ENCODE measurements at regions not wholly inside any gene's neighbourhood (a gene's known extent, or its start where the extent isn't known, plus 50 kb on each side); places are given as distances from the start of the nearest gene placed in this dataset.

DNA sequence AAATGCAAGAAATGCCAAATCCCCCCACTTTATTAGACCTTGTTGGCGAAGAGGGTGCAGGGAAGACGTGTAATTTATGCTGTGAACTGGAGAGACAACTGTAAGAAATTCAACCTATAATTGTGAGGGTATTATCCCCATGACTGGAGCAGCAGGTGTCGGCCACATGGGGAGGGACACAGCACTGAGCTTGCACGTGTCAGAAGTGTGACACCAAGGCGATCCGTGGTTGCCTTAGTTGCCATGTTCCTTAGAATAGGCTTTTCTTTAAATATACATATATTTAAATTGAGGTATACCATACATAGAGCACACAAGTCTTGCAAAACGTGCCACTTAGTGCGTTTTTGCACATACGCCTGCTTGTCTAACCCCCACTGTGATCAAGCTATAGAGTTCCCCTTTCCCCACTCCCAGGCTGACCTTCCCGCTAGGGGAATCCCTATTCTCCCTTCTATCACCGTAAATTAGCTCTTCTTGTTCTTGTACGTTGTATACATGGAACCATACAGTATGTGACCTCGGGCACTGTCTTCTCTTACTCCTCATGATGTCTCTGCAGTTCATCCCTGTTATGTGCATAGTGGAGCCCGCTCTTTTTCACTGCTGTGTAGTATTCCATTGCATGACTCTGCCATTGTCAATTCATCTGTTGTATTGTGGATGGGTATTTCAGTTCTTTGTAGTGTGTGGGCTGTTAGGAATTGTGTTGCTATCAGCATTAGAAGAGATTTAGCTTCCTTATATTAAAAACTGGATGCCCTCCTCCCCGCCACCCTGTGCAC lies 81.6 kb upstream of the PMEPA1 start:
- H3K4me3 ChIP-seq, result no peak overlapping the region
- H3K27me3 ChIP-seq, result no peaks in the 10 kb centered on the region
- no peaks in the 10 kb centered on the region for H3K9me3 ChIP-seq (replicated peaks)
- no peak overlapping the region for H3K27ac ChIP-seq
- no peaks in the 10 kb centered on the region for H3K36me3 ChIP-seq
- peaks cover 59% of the 10 kb centered on the region for H3K4me1 ChIP-seq
- DNase-seq, result no peak

DNA sequence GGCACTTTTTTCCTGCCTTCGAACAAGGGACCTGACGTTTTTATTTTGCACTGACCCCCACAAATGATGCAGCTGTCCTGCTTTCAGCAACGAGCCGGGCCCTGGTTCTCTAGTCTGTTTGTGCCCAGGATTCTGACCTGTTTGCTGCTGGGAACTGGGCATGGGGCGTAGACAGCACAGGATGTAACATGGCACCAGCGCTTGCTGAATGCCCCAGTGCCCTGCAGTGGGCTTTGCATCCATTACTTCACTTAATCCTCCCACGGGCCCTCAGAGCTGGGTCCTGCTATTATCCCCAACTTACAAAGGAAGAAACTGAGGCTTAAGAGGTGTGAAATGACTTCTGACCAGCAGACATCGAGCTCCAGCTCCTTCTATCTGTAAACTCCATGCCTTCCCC lies 80.4 kb upstream of the PMEPA1 start:
- H3K27ac ChIP-seq, result no peak overlapping the region
- DNase-seq, result no peak
- H3K9me3 ChIP-seq (replicated peaks), result no peaks in the 10 kb centered on the region
- no peaks in the 10 kb centered on the region for H3K27me3 ChIP-seq
- no peak overlapping the region for H3K4me3 ChIP-seq
- peaks cover 49% of the 10 kb centered on the region for H3K4me1 ChIP-seq
- no peaks in the 10 kb centered on the region for H3K36me3 ChIP-seq

DNA sequence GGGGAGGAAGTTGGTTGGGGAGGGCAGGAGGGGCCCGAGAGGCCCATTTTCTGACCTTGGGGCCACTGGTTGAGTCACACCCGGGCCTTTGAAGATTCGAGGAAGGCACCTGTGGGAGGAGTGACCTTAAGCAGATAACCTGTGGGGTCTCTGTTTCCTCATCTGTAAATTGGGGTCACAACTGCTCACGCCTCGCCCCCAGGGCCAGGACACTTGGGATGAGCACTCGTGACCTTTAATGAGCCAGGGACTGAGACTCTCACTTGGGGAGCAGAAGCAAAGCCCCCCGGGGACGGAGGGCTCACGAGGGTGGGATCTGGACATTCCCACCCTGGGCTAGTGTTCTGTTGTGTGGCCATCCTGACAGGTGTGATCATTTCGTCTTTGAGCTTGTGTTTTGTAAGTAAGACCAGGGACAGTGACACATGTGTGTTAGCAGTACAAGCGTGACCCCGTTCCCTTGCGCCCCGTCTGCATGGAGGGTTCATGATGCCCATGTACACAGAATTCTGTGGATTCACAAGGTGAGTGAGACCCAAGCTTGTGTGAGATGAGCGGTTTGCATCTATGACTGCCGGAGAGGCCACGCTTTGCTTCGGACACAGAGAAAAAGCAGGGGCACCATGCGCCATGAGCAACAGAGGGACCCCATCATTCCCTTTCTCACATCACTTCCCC lies 79.3 kb upstream of the PMEPA1 start:
- H3K27me3 ChIP-seq, result no peaks in the 10 kb centered on the region
- H3K27ac ChIP-seq, result no peak overlapping the region
- no peak overlapping the region for H3K4me3 ChIP-seq
- H3K4me1 ChIP-seq, result peaks cover 40% of the 10 kb centered on the region
- DNase-seq, result no peak
- no peaks in the 10 kb centered on the region for H3K9me3 ChIP-seq (replicated peaks)
- no peaks in the 10 kb centered on the region for H3K36me3 ChIP-seq

DNA sequence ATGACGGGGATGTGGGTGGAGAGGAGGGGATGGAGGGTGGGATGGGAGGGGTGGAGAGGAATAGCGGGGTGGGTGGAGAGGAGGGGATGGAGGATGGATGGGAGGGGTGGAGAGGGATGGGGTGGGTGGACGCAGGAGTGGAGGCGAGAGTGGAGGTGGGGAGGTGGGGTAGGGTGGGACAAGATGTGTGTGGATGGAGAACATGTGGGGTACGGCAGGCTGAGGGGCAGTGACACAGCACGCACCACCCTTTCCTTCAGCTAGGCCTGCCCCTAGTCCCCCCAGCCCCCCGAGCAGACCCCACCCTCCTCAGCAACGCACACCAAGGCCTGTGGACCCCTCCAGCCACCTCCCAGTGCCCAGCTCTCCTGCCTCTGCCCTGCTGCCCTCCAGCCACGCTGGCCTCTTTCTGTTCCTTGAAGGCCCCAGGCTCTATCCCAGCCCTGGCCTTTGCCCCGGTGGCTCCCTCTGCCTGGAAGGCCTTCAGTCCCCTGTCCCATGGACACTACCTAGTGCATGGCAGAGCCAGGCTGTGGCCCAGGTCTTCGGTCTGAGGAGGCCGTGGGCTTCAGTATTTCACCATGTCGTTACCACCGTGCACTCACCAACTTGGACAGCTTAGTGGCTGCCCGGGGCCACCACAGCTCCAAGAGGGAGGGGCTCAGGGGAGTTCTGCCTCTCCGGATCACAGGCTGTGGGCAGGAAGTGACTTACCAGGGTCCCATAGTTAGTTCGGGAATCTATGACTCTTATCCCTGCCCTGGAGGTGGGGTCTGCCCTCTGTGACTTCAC lies 78.4 kb upstream of the PMEPA1 start:
- Histone ChIP-seq H3K4me3 (no peak overlapping the region), H3K9me3 (replicated peaks) (no peaks in the 10 kb centered on the region), H3K27me3 (no peaks in the 10 kb centered on the region), H3K36me3 (no peaks in the 10 kb centered on the region), H3K27ac (no peak overlapping the region), H3K4me1 (peaks cover 32% of the 10 kb centered on the region)
- DNase-seq, result no peak

DNA sequence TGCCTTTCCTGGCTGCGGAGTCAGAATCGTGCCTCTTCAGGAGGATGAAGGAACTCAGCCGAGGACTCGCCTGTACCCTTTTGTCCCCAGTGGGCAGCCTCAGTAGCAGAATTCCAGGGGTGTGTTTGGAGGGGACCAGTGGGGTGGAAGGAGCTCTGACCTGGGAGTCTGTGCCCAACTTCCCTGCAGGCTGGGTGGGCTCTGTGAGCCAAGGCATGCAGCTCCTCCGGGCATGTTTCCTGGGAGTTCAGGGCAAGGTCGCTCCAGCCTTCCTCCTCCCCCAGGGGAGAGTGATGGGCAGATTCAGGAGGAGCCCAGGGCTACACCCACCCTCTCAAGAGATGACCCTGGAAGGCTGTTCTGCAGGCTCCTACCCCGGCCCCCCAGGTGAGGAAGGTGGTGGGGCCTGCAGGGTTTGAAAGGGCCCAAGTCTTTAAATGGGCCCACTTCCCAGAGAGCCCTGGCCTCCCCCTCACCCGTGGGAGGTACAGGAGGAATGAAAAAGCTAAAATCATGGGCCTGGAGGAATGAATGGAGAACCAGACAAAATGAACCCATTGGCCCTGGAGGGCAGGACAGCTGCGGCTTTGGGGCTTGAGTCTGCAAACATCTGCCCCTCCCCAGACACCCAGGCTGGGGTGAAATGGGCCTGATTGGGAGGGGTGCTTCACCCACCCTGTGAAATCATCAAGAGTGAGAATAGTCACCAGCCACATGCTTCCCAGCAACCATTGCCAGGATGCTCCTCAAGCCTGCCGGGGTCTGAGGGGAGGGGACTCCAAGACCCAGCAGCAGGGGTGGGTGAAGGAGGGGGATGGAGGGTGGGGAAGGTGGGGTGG lies 77.6 kb upstream of the PMEPA1 start:
- peak; percentile 71 to 73 for DNase-seq
- Histone ChIP-seq H3K27ac (peak overlapping the region; percentile 35), H3K4me3 (no peak overlapping the region), H3K36me3 (no peaks in the 10 kb centered on the region), H3K4me1 (peaks cover 25% of the 10 kb centered on the region), H3K9me3 (replicated peaks) (no peaks in the 10 kb centered on the region), H3K27me3 (no peaks in the 10 kb centered on the region)

DNA sequence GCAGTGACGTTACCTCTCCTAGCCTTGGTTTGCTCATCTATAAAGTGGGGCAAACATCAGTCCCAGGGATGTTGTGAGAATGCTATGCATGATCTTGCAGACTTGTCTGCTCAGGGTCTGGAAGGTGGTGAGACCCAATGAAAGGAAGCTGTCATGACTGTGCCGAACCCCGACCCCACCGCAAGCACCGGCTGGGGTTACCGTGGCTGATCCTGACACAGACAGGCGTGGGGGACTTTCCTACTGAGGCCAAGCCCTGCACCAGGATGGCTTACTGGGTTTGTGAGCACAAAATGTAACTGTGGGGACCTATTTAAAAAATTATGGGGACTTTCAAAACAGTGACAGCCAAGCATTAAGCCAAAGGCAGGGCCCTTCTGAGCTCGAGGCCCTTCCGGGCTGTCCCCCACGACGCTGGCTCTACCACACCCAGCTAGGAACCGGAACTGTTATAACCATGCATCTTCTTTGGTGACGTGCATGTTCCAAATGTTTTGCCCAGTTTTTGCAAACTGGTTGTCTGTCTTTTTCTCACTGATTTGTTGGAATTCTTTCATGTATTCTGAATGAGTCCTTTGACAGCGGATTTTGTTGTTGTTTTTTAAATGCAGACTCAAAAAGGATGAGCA lies 76.6 kb upstream of the PMEPA1 start:
- Histone ChIP-seq H3K27me3 (no peaks in the 10 kb centered on the region), H3K9me3 (replicated peaks) (0 out of 2 replicates have a peak, but pooled peaks cover under 1% of the 10 kb centered on the region), H3K4me1 (peaks cover 21% of the 10 kb centered on the region), H3K27ac (peak overlapping the region; percentile 35; the same call in 1 of the 2 replicates), H3K4me3 (no peak overlapping the region), H3K36me3 (no peaks in the 10 kb centered on the region)
- DNase-seq, result no peak

DNA sequence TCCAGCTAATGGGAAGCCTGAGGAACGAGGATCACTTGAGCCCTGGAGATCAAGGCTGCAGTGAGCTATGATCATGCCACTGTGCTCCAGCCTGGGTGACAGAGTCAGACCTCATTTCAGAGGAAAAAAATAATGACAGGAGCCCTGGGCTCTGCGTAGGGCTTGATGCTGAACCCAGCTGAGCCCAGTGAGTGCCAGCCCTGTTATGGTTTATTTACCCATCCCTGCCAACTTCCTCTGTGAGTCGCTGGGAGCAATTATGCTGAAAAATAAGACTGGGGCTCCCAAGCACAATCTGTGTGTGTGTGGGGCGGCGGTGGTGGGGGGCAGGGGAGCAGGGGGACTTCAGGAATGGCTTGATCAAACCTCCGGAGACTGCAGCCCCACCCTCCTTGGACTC lies 75.9 kb upstream of the PMEPA1 start:
- Histone ChIP-seq H3K4me3 (no peak overlapping the region), H3K9me3 (replicated peaks) (0 out of 2 replicates have a peak, but pooled peaks cover 3% of the 10 kb centered on the region), H3K4me1 (peaks cover 21% of the 10 kb centered on the region), H3K36me3 (no peaks in the 10 kb centered on the region), H3K27me3 (no peaks in the 10 kb centered on the region), H3K27ac (no peak overlapping the region)
- DNase-seq, result no peak

DNA sequence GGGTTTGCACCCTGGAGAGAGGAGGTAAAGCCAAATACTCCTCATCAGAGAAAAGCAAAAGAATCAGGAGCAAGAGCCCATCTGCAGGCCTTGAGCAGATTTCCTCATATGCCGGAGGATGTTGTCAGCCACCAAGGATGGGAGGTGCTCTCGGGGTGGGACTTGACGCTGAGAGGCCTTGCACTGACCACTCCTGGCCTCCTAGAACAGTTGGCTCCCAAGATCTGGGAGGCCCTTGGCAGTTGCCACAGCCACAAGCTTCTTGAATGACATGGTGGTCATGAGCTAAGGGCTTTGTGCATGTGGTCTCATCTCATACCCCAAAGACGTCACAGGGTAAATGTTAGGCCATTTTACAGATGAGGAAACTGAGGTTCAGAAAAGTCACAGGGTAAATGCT lies 75.2 kb upstream of the PMEPA1 start:
- H3K4me3 ChIP-seq, result no peak overlapping the region
- H3K36me3 ChIP-seq, result no peaks in the 10 kb centered on the region
- H3K27ac ChIP-seq, result no peak overlapping the region
- H3K27me3 ChIP-seq, result no peaks in the 10 kb centered on the region
- peaks cover 25% of the 10 kb centered on the region for H3K4me1 ChIP-seq
- peak in 1 of 2 experiments; percentile 56 for DNase-seq
- 0 out of 2 replicates have a peak, but pooled peaks cover 3% of the 10 kb centered on the region for H3K9me3 ChIP-seq (replicated peaks)

DNA sequence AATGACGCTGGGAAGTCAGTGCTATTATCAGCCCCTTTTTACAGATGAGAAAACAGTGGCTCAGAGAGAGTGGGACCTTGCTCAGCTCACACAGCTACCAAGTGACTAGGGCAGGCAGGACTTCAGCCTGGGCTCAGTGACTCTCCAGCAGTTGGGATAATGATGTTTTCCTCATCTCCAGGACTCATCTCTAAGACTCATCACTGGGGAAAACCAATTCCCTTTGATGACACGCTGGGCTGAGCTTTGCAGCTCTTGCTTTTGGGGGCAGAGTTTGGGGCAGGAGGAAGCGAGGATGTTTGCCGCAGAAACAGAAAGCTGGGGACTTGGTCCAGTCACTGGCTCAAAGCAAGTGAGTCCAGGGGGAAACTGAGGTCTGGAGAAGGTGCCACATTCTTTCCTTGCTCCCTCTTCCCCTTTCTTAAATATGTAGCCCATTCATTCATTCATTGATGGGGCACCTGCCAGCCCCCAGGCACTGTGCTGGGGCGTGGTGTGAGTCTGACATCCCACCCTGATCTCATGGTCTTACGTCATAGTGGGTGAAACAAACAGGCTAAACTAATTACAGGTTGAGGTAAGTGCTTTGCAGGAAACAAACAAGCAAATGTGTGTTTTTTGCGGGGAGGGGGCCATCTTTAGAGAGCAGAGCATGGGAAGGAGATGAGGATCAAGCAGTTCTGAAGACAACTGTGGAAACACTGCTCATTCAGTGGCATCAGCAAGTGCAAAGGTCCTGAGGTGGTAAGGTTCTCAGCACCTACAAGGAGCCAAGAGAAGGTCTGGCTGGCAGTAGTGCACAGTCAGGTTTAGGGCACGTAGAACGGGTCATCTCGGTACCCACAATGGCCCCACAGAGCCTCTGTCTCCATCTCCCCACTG lies 74.4 kb upstream of the PMEPA1 start:
- H3K4me3 ChIP-seq, result no peak overlapping the region
- H3K27ac ChIP-seq, result no peak overlapping the region
- DNase-seq, result no peak
- H3K27me3 ChIP-seq, result no peaks in the 10 kb centered on the region
- no peaks in the 10 kb centered on the region for H3K36me3 ChIP-seq
- H3K9me3 ChIP-seq (replicated peaks), result 0 out of 2 replicates have a peak, but pooled peaks cover 3% of the 10 kb centered on the region
- peaks cover 31% of the 10 kb centered on the region for H3K4me1 ChIP-seq

DNA sequence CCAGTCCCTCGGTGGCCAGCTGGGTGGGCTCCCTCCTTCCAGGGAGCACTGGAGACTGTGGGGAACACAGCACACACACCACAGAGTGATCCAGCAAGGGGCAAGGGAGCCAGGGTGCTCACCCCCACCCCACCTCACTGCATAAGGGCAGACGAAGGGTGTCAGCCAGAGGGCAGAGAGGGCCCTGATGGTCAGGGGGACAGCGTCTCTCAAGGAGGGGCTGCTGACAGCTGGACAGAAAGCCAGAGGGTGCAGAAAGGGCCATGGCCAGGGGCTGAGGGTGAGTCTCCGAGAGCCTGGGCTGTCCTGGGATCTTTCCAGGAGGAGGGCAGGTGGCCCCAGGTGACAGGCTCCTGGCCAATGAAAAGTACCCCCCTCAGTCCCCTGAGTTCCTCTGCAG lies 73.4 kb upstream of the PMEPA1 start:
- Histone ChIP-seq H3K4me3 (no peak overlapping the region), H3K36me3 (no peaks in the 10 kb centered on the region), H3K27me3 (no peaks in the 10 kb centered on the region), H3K9me3 (replicated peaks) (0 out of 2 replicates have a peak, but pooled peaks cover 3% of the 10 kb centered on the region), H3K4me1 (peaks cover 36% of the 10 kb centered on the region), H3K27ac (no peak overlapping the region)
- no peak for DNase-seq

DNA sequence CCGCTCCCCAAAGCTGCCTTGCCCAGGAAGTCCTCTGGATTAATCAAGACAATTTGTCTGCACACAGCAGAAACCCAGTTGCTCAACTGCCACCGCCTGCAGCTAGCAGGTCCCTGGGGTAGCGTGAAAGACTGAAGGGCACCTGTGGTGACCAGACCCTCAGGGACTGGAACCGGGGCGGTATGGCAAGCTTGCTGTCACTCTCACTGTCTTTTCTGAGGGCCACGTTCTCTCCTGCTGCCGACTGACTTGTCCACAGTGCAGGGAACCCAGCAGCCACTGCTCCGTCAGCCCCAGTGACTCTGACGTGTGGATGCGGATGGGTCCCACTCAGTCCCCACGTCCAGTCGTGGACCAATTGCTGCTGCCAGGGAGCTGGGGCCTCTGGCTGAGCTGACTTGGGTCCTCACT lies 72.8 kb upstream of the PMEPA1 start:
- no peak overlapping the region for H3K4me3 ChIP-seq
- no peak overlapping the region for H3K27ac ChIP-seq
- H3K27me3 ChIP-seq, result no peaks in the 10 kb centered on the region
- H3K9me3 ChIP-seq (replicated peaks), result 0 out of 2 replicates have a peak, but pooled peaks cover 3% of the 10 kb centered on the region
- H3K36me3 ChIP-seq, result no peaks in the 10 kb centered on the region
- DNase-seq, result no peak
- peaks cover 41% of the 10 kb centered on the region for H3K4me1 ChIP-seq

DNA sequence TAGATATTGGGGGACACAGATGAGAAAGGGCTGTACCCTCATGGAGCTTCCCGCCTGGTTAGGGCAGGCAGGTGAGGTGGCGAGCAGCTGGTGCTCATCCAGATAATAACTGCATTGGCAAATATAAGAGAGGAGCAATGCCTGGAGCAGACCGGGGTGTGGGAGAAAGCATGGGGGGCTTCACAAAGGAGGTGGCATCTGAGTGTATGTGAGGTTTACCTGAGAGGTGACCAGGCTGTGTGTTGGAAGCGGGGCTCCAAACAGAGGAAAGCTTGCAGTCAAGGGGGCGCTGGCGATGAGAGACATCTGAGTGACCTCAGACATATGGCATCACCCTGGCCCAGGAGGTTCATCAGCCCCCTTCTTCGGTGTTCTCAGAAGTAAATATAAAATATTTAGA lies 72.1 kb upstream of the PMEPA1 start:
- DNase-seq, result no peak
- Histone ChIP-seq H3K4me3 (no peak overlapping the region), H3K36me3 (no peaks in the 10 kb centered on the region), H3K27ac (no peak overlapping the region), H3K27me3 (no peaks in the 10 kb centered on the region), H3K4me1 (peaks cover 40% of the 10 kb centered on the region), H3K9me3 (replicated peaks) (0 out of 2 replicates have a peak, but pooled peaks cover 3% of the 10 kb centered on the region)

DNA sequence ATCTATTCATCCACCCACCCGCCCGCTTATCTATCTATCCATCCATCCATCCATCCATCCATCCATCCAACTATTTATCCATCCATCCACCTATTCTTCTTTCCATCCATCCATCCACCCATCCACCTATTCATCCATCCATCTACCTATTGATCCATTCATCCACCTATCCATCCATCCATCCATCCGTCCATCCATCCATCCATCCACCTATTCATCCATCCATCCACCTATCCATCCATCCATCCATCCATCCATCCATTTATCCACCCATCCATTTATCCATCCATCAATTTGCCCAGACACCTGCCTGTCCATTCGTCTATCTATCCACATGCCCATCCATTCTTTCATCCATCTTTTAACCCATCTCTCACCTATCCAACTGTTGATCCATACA lies 71.1 kb upstream of the PMEPA1 start:
- Histone ChIP-seq H3K4me3 (no peak overlapping the region), H3K27me3 (no peaks in the 10 kb centered on the region), H3K36me3 (no peaks in the 10 kb centered on the region), H3K9me3 (replicated peaks) (0 out of 2 replicates have a peak, but pooled peaks cover 3% of the 10 kb centered on the region), H3K4me1 (peaks cover 37% of the 10 kb centered on the region), H3K27ac (no peak overlapping the region)
- no peak for DNase-seq
